ENCODE measurements at regions not wholly inside any gene's neighbourhood (a gene's known extent, or its start where the extent isn't known, plus 50 kb on each side); places are given as distances from the start of the nearest gene placed in this dataset.

- Histone ChIP-seq H3K9ac (ENCODE audit: insufficient read depth in 1 of 2, low read depth in 2 of 2, low read length in 2 of 2) (no peak overlapping the region), H3K4me1 (replicated peaks in 1 of 2; ENCODE audit: control insufficient read depth in 2 of 2, insufficient read depth in 2 of 2, low read length in 2 of 2) (no peaks in the 10 kb centered on the region), H4K20me1 (replicated peaks; ENCODE audit: control insufficient read depth, insufficient read depth, low read length) (no peaks in the 10 kb centered on the region), H3K4me3 (no peak overlapping the region), H3K9me1 (ENCODE audit: control insufficient read depth, insufficient read depth, low read length) (no peaks in the 10 kb centered on the region), H3K36me3 (ENCODE audit: control insufficient read depth, insufficient read depth, low read length) (no peaks in the 10 kb centered on the region), H3K79me2 (ENCODE audit: control insufficient read depth, insufficient read depth, low read length) (no peaks in the 10 kb centered on the region), H3K4me2 (ENCODE audit: insufficient read depth, low read length) (no peak overlapping the region), H2AFZ (ENCODE audit: low read depth, low read length) (no peak overlapping the region), H3K9me3 (replicated peaks; ENCODE audit: control insufficient read depth, insufficient read depth, low read depth, low read length) (no peaks in the 10 kb centered on the region; the same call in 1 of the 2 replicates), H3K27ac (ENCODE audit: extremely low read depth, low read depth, low read length) (no peak overlapping the region), H3K27me3 (ENCODE audit: control insufficient read depth in 2 of 2, insufficient read depth in 2 of 2, low read length in 2 of 2) (no peaks in the 10 kb centered on the region)
- WGBS (ENCODE audit: insufficient coverage, low coverage, missing lambda C conversion rate): 0% methylated on average over 2 of the region's 2 CpGs
- TF ChIP-seq ZBED1 (IDR thresholded peaks at IDR 0.05) (no peak), KDM4B (IDR thresholded peaks at IDR 0.05; ENCODE audit: borderline replicate concordance in 2 of 2, low read depth in 1 of 2) (no peak), PPARD (CRISPR knock-in tag; IDR thresholded peaks at IDR 0.05) (no peak), GABPB1 (CRISPR knock-in tag; IDR thresholded peaks at IDR 0.05) (no peak), MYC (IDR thresholded peaks at IDR 0.05; ENCODE audit: low read depth, low read length) (no peak), MYC (CRISPR knock-in tag; IDR thresholded peaks at IDR 0.05; ENCODE audit: borderline replicate concordance, low read depth) (no peak), FOXA3 (CRISPR knock-in tag; conservative IDR thresholded peaks at IDR 0.05 in 1 of 2, IDR thresholded peaks at IDR 0.05 in 1 of 2) (no peak), TOE1 (IDR thresholded peaks at IDR 0.05; ENCODE audit: borderline replicate concordance) (no peak), TOE1 (CRISPR knock-in tag; IDR thresholded peaks at IDR 0.05; ENCODE audit: borderline replicate concordance, low read depth) (no peak), POLR2H (tag; IDR thresholded peaks at IDR 0.05; ENCODE audit: low read depth) (no peak), CHD4 (IDR thresholded peaks at IDR 0.05; ENCODE audit: insufficient read depth, insufficient replicate concordance, low read depth, low read length, poor library complexity, severe bottlenecking) (no peak), PHB (CRISPR knock-in tag; IDR thresholded peaks at IDR 0.05) (no peak), ZNF655 (CRISPR knock-in tag; IDR thresholded peaks at IDR 0.05) (no peak), NFRKB (IDR thresholded peaks at IDR 0.05; ENCODE audit: low read depth) (no peak), TRIM24 (IDR thresholded peaks at IDR 0.05) (no peak), ZNF512 (tag; IDR thresholded peaks at IDR 0.05) (no peak)
- in situ Hi-C loops (cut with MboI): no loop called here
- POLR2A ChIA-PET: no interaction called here
- ATAC-seq (no peak), DNase-seq (ENCODE audit: extremely low read depth in 1 of 4, low spot score in 3 of 4) (no peak), FAIRE-seq (no peak)
- CTCF ChIA-PET (ENCODE audit: low intra/inter-chr PET ratio): no interaction called here
- no TSS peak for BruUV-seq (replicated peaks)
- intact Hi-C loops (cut with micrococcal nuclease): no loop called here
Observed at GRCh38 chr1:96214982-96215381, 506.6 kb upstream of the PTBP2 start.
